Urinary bladder (tissue), 3 donors: ENCODE measurements at regions not wholly inside any gene's neighbourhood (a gene's known extent, or its start where the extent isn't known, plus 50 kb on each side); places are given as distances from the start of the nearest gene placed in this dataset.

Experiments used
- DNase-seq: peaks from one replicate; pipeline ENCODE4 v3.0.0-alpha.2; 2015; ENCODE audit errors: extremely low spot score
- H3K27ac ChIP-seq: one replicate; pipeline ENCODE4 v1.5.1; 2013; ENCODE audit warnings: low read depth, mild to moderate bottlenecking, moderate library complexity
- H3K36me3 ChIP-seq: one replicate; pipeline ENCODE4 v1.6.1; 2013; ENCODE audit warnings: mild to moderate bottlenecking, moderate library complexity; ENCODE audit not compliant: insufficient read depth
- H3K4me1 ChIP-seq: one replicate; pipeline ENCODE4 v1.6.1; 2013; ENCODE audit warnings: mild to moderate bottlenecking, moderate library complexity; ENCODE audit not compliant: insufficient read depth
- H3K4me3 ChIP-seq: one replicate; pipeline ENCODE4 v1.5.1; 2013; ENCODE audit warnings: low read depth, low read length
- WGBS: extraction: QIAGEN DNeasy Blood & Tissue Kit; methylation state at CpG from one replicate; pipeline ENCODE4 v1.1.7; 2013; 5-methylcytosine and 5-hydroxymethylcytosine counted together
- donor health status: healthy with polysubstance abuse.
- donor health status: healthy.

DNA sequence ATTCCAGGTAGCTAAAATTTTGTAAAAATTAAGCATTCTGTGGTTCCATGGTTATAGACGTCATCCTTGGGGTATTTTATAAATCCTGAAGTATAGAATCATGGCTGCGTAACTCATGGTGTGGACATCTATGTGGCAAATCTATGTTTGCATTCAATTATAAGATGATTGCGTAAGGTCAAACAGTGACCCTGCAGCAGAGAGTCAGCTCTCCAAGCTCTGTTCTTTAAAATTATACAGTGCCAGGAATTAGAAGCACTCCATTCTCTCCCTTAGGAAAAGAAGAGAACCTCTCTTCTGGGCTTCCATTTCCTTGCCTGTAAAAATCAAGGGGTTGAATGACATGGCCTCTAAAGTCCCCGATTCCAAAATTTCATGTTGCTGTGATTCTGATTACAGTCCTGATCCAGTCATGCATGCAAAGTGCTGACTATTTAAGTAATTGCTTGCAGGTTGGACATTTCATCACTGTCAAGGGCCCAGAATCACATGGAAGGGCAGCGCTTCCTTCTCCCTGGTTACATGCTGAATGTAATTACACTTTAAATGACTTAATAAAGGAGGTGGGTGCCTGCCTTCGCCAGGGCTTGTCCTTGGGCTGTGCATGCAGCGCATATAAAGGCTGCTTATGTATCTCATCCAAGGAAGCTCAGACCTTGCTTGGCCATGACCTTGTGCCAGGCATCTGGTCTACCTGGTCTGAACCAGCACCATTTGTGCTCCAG lies 550.7 kb downstream of the TYW1 start:
- no peaks in the 10 kb centered on the region for H3K36me3 ChIP-seq
- WGBS = 91% methylated on average over 7 of the region's 7 CpGs
- H3K27ac ChIP-seq = no peak overlapping the region
- no peak for DNase-seq
- no peaks in the 10 kb centered on the region for H3K4me1 ChIP-seq
- no peak overlapping the region for H3K4me3 ChIP-seq

DNA sequence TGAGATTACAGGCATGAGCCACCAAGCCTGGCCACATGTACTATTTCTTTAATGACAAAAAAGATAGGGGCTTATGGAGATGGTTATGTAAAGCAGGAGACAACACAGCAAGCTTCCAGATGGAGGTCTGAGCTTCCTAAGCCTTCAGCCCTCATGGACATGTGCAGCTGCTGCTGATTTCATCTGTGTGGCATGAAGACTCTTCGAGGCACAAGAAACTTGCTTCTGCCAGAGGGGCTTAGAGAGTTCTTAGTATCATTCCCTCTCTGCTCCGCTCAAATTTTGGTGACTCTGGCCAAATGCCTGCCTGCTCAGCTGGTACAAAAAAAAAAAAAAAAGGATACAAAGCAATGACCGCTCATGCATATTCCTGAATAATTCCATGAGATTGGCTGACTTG lies 552.5 kb downstream of the TYW1 start:
- H3K27ac ChIP-seq = no peak overlapping the region
- no peak overlapping the region for H3K4me3 ChIP-seq
- H3K4me1 ChIP-seq = no peaks in the 10 kb centered on the region
- DNase-seq = no peak
- no peaks in the 10 kb centered on the region for H3K36me3 ChIP-seq
- WGBS = 70% methylated on average over 3 of the region's 3 CpGs

DNA sequence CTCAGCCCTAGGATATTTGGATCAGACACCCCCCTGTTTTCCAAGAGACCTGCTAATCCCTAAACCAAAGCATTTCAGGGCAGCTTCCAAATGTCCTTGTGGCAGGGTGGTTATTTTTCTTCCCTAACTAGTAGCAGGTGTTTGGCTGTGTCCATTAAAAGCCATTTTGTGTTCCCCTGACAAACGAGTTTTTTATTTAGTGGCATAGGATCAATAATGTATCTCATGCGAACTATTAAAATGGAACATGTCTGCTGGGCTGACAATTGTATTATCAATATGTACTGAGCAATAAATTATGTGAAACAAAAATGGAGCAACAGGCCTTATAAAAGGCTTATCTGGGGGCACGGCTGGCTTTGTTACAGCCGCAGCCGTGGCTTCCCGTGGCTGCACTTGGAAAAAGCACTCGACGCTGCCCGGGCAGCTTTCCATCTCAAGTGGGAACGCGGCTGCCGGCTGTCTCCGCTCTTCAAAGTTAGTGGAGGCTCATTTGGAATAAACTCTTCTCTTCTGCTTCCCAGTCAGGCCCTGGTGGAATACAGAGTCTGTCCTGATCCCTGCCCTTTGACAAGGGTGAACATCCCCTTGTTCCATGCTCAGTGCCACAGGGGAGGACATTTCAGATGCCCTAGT lies 554.3 kb downstream of the TYW1 start:
- Histone ChIP-seq H3K27ac (no peak overlapping the region), H3K36me3 (no peaks in the 10 kb centered on the region), H3K4me3 (no peak overlapping the region), H3K4me1 (no peaks in the 10 kb centered on the region)
- DNase-seq = no peak
- 38% methylated on average over 13 of the region's 13 CpGs for WGBS

DNA sequence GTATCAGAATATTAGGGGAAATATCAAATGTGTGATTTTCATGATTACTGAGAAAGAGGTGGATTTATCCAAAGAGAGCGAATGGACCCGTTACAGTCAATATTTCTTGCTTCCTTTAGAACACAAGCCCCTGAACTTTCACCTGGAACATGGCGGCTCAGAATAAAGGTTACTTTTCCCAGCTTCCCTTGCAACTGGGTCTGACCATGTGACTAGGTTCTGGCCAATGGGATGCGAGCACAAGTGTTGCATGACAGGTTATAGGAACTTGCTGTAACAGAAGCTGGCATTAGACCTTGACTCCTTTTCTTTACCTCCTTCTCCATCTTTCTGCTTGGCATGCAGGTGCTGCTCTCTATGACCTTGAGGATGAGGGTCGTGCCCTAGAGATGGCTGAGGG lies 556.1 kb downstream of the TYW1 start:
- H3K4me3 ChIP-seq = no peak overlapping the region
- H3K36me3 ChIP-seq = no peaks in the 10 kb centered on the region
- 94% methylated on average over 5 of the region's 5 CpGs for WGBS
- no peak for DNase-seq
- H3K4me1 ChIP-seq = no peaks in the 10 kb centered on the region
- H3K27ac ChIP-seq = no peak overlapping the region

DNA sequence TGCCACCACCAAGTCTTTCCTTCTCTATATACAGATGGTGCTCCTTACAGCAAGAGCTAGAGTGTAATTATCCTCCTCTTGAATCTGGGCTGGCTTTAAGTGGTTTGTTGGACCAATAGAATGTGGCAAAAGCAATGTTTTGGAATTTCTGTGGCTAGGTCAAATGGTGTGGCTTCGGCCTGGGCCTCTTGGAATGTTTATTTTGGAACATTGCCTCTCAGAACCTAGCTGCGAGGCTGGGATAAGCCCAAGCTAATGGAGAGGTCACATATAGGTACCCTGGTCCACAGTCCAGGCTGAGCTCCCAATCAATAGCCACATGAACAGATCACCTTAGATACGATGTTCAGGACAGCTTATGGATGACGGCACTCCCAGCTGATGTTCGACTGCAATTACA lies 556.7 kb downstream of the TYW1 start:
- 84% methylated on average over 5 of the region's 5 CpGs for WGBS
- Histone ChIP-seq H3K36me3 (no peaks in the 10 kb centered on the region), H3K4me3 (no peak overlapping the region), H3K4me1 (no peaks in the 10 kb centered on the region), H3K27ac (no peak overlapping the region)
- no peak for DNase-seq

DNA sequence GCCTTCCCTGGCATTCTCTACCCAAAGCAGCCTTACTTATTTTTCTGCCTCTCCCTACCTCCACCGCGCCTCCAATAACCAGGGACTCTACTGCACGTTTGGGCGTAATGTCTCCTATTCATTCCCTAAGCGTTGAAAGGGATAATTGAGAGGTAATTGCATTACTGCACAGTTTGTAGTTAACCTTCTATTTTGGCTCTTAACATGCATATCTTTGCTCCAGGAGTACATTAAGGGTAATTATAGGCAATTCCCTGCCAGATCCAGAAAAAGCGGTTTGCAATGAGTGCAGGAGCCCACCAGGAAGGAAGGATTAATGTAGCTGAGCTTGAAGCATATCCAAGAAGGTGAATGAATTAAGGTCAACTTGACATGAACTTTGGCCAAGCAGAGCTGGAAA lies 558.4 kb downstream of the TYW1 start:
- no peak for DNase-seq
- 71% methylated on average over 6 of the region's 6 CpGs for WGBS
- no peaks in the 10 kb centered on the region for H3K36me3 ChIP-seq
- H3K4me3 ChIP-seq = no peak overlapping the region
- H3K4me1 ChIP-seq = no peaks in the 10 kb centered on the region
- H3K27ac ChIP-seq = no peak overlapping the region

DNA sequence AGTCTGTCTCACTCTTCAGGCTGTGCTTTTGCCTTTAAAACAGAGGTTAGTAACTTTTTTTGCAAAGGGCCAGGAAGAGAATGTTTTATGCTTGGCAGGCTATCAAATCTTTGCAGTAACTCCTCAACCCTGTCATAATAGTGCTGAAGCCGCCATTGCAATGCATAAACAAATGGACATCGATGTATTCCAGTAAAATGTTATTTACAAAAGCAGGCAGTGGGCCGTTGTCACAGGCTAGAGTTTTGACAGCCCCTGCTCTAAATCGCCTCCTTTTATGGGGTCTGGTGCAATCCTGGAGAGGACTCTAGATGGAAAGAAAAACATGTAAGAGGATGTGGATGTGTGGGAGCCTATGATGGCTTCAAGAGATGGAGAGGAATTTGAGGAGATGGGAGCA lies 568.3 kb downstream of the TYW1 start:
- no peak overlapping the region for H3K27ac ChIP-seq
- H3K4me3 ChIP-seq = no peak overlapping the region
- no peak for DNase-seq
- H3K4me1 ChIP-seq = no peaks in the 10 kb centered on the region
- no peaks in the 10 kb centered on the region for H3K36me3 ChIP-seq
- 23% methylated on average over 4 of the region's 4 CpGs for WGBS

DNA sequence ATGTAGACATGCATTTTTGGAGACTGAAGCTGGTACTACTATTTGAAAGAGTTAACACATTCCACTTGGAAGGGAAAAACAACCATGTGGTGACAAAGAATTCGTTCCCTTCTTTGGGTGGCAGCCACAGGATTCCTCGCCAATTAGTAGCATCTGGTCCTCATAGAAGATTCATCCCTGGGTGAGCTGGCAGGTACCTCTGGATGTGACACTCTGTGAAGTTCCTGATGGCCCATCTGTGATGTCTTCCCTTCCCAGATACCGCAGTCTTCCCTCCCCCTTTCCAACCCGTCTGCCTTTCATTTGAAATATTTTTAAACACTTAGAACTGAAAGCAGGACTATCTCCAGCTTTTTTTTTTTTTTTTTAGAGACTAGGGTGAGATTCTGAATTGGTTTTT lies 569.5 kb downstream of the TYW1 start:
- 57% methylated on average over 4 of the region's 4 CpGs for WGBS
- Histone ChIP-seq H3K36me3 (no peaks in the 10 kb centered on the region), H3K4me3 (no peak overlapping the region), H3K27ac (no peak overlapping the region), H3K4me1 (no peaks in the 10 kb centered on the region)
- no peak for DNase-seq

DNA sequence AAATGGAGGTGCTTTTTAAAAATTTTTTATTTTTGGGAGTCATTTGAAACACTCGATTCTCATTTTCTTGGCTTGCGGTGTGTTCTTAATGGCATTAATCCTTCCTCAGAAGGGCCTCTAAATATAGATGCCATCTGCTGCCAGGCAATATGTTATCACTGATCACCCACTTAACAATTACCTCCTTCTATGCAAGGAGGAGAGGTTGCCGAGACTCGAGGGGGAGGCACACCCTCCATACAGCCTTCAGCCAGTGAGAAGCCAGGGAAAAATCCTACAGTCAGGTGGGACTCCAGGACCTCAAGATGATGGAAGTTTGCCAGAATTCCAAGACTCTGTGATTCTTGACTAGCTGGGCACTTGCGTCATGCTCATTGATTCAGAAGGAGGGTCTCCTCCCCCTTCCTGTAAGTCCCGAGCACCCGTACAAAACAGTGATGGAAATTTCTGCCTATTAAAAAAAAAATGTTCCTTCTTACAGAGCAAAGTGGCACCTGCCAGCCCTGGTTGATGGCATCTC lies 574.5 kb downstream of the TYW1 start:
- no peak overlapping the region for H3K27ac ChIP-seq
- H3K4me3 ChIP-seq = no peak overlapping the region
- H3K4me1 ChIP-seq = no peaks in the 10 kb centered on the region
- no peak for DNase-seq
- H3K36me3 ChIP-seq = no peaks in the 10 kb centered on the region
- 79% methylated on average over 7 of the region's 7 CpGs for WGBS

DNA sequence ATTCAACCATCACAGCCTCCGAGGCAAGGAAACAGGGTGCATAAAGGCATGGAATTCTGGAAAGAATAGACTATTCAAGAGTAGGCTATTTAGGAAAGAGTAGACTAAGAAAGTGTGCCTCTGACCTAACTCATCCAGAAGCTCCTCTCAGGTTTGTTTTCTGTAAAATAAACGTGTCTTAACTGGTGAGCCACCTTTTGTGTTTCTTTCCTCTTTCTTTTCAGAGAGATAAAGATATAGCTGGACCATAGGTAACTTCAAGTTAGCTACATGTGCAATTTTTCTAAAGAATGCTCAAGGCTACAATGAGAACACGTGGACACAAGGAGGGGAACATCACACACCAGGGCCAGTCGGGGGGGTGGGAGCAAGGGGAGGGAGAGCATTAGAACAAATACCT lies 577.0 kb downstream of the TYW1 start:
- 83% methylated on average over 4 of the region's 4 CpGs for WGBS
- H3K36me3 ChIP-seq = no peaks in the 10 kb centered on the region
- H3K27ac ChIP-seq = no peak overlapping the region
- no peaks in the 10 kb centered on the region for H3K4me1 ChIP-seq
- no peak overlapping the region for H3K4me3 ChIP-seq
- DNase-seq = no peak

DNA sequence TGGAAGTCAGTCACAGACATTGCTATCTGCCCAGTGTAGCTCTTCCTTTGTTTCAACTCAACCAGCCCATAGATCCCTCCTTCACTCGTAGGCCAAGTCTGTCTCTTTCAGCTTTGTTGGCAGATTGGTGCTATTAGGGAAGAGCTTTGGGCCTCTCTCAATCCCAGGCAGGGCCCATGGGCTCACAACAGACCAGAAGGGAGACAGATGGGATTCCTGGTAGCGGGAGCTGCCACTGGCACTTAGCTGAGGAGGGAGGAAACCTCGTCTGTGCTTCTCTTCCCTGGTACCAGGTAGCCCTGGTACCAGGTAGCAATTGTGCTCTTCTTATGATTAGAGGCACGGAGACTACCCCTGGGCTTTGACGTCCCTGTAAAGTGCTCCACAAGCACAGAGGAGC lies 592.0 kb downstream of the TYW1 start:
- Histone ChIP-seq H3K4me3 (no peak overlapping the region), H3K27ac (no peak overlapping the region), H3K36me3 (no peaks in the 10 kb centered on the region), H3K4me1 (no peaks in the 10 kb centered on the region)
- 69% methylated on average over 5 of the region's 5 CpGs for WGBS
- no peak for DNase-seq

DNA sequence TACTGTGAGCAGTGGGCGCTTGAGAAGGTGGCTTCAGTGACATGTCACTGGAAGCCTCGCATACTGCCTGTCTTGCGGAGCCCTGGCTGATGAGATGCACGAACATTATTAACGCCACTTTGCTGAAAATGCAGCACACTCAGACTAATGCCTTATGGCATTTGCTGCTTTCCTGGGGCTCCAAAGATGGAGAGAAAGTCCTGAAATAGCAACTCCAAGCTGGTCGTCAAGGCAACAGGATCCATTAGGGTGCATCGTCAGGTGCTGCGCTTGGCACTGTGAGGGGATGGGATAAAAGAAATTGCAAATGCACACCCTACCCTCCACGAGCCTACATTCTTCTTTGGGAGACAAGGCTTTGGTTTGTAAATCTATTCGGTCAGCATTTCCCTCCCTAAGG lies 592.5 kb downstream of the TYW1 start:
- Histone ChIP-seq H3K4me1 (no peaks in the 10 kb centered on the region), H3K36me3 (no peaks in the 10 kb centered on the region), H3K4me3 (no peak overlapping the region), H3K27ac (no peak overlapping the region)
- WGBS = 79% methylated on average over 10 of the region's 10 CpGs
- DNase-seq = no peak

DNA sequence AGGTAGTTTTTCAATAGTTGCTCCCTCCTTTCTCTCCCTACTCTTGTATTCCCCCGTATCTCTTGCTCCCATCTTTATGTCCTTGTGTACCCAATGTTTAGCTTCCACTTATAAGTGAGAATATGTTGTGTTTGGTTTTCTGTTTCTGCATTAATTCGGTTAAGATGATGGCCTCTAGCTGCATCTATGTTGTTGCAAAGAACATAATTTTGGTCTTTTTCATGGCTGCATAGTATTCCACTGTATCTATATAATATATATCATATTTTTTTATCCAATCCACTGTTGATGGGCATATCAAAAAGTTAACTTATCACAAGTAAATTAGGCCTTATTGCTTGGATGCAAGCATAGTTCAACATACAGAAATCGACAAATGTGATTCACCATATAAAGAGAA lies 594.0 kb downstream of the TYW1 start:
- Histone ChIP-seq H3K27ac (no peak overlapping the region), H3K36me3 (no peaks in the 10 kb centered on the region), H3K4me1 (no peaks in the 10 kb centered on the region), H3K4me3 (no peak overlapping the region)
- no peak for DNase-seq
- 89% methylated on average over 3 of the region's 3 CpGs for WGBS

DNA sequence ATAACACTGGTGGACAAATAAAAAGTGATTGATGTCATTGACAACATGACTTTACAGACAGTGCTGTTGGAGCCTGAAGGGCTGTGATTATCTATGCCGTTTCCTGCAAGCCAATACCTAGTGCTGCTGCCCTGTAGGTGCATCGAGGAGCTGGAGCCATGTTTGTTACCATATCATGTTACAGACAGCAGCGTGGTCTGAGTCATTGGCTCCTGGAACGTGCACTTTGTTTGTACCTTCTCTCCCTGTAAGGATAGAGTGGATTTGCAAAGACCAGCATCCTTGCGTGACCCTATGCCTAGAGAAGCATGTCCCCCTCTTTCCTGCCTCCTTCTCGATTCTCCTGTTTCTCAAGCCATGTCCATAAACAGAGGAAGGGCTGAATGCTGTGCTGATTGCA lies 597.2 kb downstream of the TYW1 start:
- Histone ChIP-seq H3K27ac (no peak overlapping the region), H3K4me3 (no peak overlapping the region), H3K4me1 (no peaks in the 10 kb centered on the region), H3K36me3 (no peaks in the 10 kb centered on the region)
- 36% methylated on average over 6 of the region's 6 CpGs for WGBS
- DNase-seq = no peak
